Small intestine (tissue), 7 donors: ENCODE measurements at regions not wholly inside any gene's neighbourhood (a gene's known extent, or its start where the extent isn't known, plus 50 kb on each side); places are given as distances from the start of the nearest gene placed in this dataset.

Experiments used
- DNase-seq, 2 donors: peaks; one replicate each; pipeline versions ENCODE4 v3.0.0 to v3.0.0-alpha.2; 2013
- FAIRE-seq: peaks from 2 replicates; lab custom pipeline; 2012; peaks lifted over from hg19 to GRCh38; lab: Jason Lieb, UNC
- H3K27ac ChIP-seq, 3 donors: one replicate each; pipeline ENCODE4 v1.5.1; 2013; ENCODE audit warnings: low read length in 2 of 3, mild to moderate bottlenecking in 2 of 3, control low read depth in 1 of 3, inconsistent platforms in 1 of 3, low read depth in 1 of 3, moderate library complexity in 1 of 3
- H3K27me3 ChIP-seq, 3 donors: one replicate each; pipeline ENCODE4 v1.6.1; 2013; ENCODE audit warnings: low read length in 3 of 3, inconsistent platforms in 1 of 3; ENCODE audit not compliant: control insufficient read depth in 3 of 3, insufficient read depth in 3 of 3
- H3K36me3 ChIP-seq, 3 donors: one replicate each; pipeline ENCODE4 v1.6.1; 2013; ENCODE audit warnings: low read length in 3 of 3, inconsistent platforms in 1 of 3, low read depth in 1 of 3, mild to moderate bottlenecking in 1 of 3, moderate library complexity in 1 of 3; ENCODE audit not compliant: control insufficient read depth in 3 of 3, insufficient read depth in 2 of 3
- H3K4me1 ChIP-seq, 3 donors: one replicate each; pipeline ENCODE4 v1.6.1; 2013; ENCODE audit warnings: low read length in 2 of 3, inconsistent platforms in 1 of 3, low read depth in 1 of 3, mild to moderate bottlenecking in 1 of 3, moderate library complexity in 1 of 3; ENCODE audit not compliant: control insufficient read depth in 3 of 3, insufficient read depth in 2 of 3
- H3K4me3 ChIP-seq, 3 donors: one replicate each; pipeline ENCODE4 v1.5.1; 2013; ENCODE audit warnings: low read length in 3 of 3, control low read depth in 1 of 3, inconsistent platforms in 1 of 3, low read depth in 1 of 3, mild to moderate bottlenecking in 1 of 3, moderate library complexity in 1 of 3
- H3K9me3 ChIP-seq, 2 donors: one replicate each; pipeline ENCODE4 v1.6.1; 2013; ENCODE audit warnings: low read depth in 1 of 2, low read length in 1 of 2; ENCODE audit not compliant: control insufficient read depth in 2 of 2, insufficient read depth in 1 of 2
- WGBS, 3 donors: extraction: QIAGEN DNeasy Blood & Tissue Kit; methylation state at CpG; one replicate each; pipeline ENCODE4 v1.1.7; 2013; 5-methylcytosine and 5-hydroxymethylcytosine counted together
- donor health status: healthy with polysubstance abuse.
- donor health status: control.
- donor health status: control.
- donor health status: Bipolar disorder and iron deficiency.
- donor health status: healthy.

DNA sequence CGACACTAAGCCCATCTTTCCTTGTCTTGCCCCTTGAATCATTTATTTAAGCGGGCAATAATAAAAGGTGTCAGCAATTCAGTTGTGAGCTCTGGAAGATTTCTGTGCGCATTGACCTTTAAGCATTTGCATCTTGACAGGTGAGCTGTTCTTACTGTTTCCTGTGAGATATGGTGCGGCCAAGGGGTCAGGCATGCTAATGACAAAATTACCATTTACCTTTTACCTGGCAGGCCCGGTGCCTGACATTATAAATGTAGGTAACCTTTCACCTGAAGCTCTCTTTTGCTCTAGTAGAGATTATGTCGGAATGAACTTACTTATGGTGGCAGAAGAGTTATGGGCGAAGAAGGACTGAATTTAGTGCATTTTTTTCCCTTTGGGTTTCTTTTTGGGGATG is 89.3 kb upstream of the EEF1E1 start:
- Histone ChIP-seq H3K9me3 (no peaks in the 10 kb centered on the region), H3K4me1 (no peaks in the 10 kb centered on the region), H3K27me3 (peaks cover 0 to 7% (median 2%) of the 10 kb centered on the region in 3 donors), H3K36me3 (no peaks in the 10 kb centered on the region), H3K27ac (no peak overlapping the region), H3K4me3 (no peak overlapping the region)
- FAIRE-seq = no peak
- WGBS, 3 donors = 38 to 50% (median 50%) methylated on average over 7 of the region's 7 CpGs
- no peak for DNase-seq

DNA sequence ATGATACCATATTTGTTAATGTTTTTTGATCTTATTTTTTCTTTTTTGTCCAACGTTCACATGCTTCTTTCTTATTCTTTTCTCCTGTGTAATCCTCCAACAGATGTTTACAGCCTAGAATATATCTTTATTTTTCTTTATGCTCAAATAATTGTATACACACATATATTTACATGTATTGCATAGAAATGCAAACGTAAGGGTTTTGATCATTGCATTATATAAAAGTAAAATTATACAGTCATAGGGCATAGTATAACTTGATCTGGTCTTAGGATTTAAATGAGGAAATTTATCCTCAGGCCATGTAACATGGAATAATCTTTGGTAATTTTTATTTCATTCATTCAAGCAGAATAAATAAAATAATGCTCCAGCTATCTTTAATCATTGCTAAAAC is 84.9 kb upstream of the EEF1E1 start:
- FAIRE-seq (no peak), DNase-seq (no peak)
- WGBS, 3 donors = 80 to 84% (median 80%) methylated on average over 2 of the region's 2 CpGs
- H3K4me1 ChIP-seq = no peaks in the 10 kb centered on the region
- H3K9me3 ChIP-seq = no peaks in the 10 kb centered on the region
- H3K27me3 ChIP-seq = peaks cover 0 to 4% (median 2%) of the 10 kb centered on the region in 3 donors
- no peaks in the 10 kb centered on the region for H3K36me3 ChIP-seq
- no peak overlapping the region for H3K4me3 ChIP-seq
- H3K27ac ChIP-seq = no peak overlapping the region

DNA sequence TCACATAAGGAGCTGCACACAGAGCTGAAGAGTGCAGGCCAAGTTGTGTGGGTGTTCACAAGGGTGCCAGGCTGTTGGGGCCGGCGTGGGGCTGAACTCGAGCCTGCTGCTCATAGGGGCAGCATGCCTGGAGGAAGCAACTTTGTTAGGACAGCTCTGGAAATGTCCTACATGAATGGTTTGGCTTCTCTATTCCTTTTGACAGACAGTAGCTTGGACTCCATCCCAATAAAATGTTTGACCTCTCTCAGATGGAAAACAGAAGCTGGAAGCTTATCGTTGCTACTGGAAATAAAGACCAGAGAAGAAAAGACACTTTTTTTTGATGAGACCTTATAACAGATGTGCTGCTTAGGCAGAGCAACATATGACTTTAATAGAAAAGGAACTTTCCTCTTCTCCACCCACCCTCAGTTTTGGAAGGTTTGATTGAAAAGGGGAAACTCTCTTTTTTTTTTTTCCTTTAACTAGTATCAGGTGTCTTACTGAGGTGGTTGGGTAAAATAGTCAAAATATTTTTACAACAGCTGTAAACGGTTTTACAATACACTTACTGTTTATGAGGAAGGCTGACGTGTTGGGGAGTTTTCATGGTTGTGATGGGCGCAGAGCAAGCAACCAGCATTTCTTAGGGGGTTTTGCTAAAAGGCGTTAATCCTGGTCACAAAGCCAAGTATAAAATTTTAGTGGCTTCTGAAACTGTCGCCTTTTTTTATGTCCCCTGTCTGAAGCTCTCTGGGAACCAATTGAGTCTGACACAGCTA is 80.7 kb upstream of the EEF1E1 start:
- WGBS, 3 donors = 50 to 55% (median 51%) methylated on average over 9 of the region's 9 CpGs
- H3K27ac ChIP-seq = no peak overlapping the region
- no peak overlapping the region for H3K4me3 ChIP-seq
- no peaks in the 10 kb centered on the region for H3K4me1 ChIP-seq
- H3K27me3 ChIP-seq = peaks cover 0 to 2% (median under 1%) of the 10 kb centered on the region in 3 donors
- no peak for FAIRE-seq
- no peaks in the 10 kb centered on the region for H3K36me3 ChIP-seq
- no peaks in the 10 kb centered on the region for H3K9me3 ChIP-seq
- no peak for DNase-seq

DNA sequence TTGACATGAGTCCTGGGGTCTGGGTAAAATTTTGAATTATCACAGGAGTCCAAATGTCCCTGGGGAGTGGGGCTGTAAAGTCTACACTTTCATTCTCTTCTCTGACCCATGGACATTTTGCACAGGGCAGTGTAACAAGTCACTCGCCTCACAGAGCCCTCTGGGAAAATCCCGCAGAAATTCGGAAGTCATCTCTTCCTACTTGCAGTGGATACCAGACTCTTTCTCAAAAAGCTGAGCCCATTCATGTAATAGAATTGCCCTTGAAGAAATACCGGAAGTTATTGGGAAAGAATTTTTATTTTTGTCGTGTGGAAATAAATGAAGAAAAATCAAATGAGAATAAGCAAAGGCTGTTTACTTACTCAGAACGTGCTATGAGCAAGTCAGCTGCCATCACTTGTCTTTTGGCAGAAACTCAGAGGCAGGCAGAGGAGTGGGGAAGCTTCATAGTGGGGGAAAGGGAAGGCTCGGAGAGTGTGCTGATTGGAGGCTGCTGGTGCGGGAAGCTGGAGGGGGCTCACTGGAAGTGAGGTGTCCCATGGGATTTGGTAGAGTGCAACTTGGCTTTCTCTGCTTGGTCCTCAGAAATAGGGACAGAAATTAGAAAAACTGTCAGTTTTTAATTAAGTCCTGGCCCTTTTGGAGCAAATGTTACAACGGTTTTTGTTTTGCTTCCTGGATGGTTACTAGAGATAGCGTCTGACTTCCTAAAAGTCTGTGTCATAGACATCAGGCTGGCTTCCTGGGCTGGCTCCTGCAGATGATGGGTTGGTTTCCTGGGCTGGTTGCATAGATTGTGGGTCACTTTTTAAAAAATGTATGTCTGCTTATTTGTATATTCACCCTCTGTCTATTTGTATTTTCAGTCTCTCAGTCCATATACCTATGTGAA is 79.8 kb upstream of the EEF1E1 start:
- FAIRE-seq = no peak
- Histone ChIP-seq H3K27me3 (peaks cover 0 to 2% (median 2%) of the 10 kb centered on the region in 3 donors), H3K4me3 (no peak overlapping the region), H3K4me1 (no peaks in the 10 kb centered on the region), H3K9me3 (no peaks in the 10 kb centered on the region), H3K36me3 (no peaks in the 10 kb centered on the region), H3K27ac (no peak overlapping the region)
- 57 to 63% (median 63%) methylated on average over 10 of the region's 10 CpGs for WGBS, 3 donors
- DNase-seq = no peak

DNA sequence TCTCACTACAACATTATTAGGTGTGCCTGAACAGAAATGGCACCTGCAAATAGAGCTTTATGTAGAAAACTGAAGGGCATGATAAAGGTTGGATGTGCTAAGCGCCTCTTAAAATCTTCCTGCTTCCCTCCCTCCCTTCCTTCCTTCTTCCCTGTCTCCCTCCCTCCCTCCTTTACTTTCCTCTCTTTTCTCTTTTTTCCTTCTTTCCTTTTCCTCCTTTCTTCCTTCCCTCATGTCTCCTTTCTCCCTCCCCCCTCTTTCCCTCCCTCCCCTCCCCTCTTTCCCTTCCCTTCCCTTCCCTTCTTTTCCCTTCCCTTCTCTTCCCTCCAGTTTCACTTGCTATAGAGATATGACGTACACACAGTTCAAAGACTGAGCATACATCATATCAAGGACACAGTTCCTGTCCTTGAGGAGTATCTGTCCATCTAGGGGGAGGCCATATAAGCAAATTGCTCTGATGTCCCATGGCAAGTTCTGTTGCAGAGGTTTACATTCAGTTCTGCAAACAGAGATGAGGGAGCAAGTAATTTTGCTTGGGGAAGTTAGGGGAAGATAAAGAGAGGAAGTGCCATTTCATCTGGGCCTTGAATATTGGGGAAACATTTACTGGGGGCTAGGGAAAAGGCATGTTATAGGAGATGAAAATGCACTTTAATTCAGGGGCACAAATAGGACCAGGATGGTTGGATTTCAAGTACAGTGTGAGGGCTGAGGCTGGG is 79.0 kb upstream of the EEF1E1 start:
- FAIRE-seq (no peak), DNase-seq (no peak)
- no peaks in the 10 kb centered on the region for H3K36me3 ChIP-seq
- H3K27ac ChIP-seq = no peak overlapping the region
- WGBS, 3 donors = 43 to 65% (median 49%) methylated on average over 2 of the region's 2 CpGs
- no peak overlapping the region for H3K4me3 ChIP-seq
- H3K9me3 ChIP-seq = no peaks in the 10 kb centered on the region
- H3K4me1 ChIP-seq = no peaks in the 10 kb centered on the region
- H3K27me3 ChIP-seq = peaks cover 0 to 4% (median 2%) of the 10 kb centered on the region in 3 donors

DNA sequence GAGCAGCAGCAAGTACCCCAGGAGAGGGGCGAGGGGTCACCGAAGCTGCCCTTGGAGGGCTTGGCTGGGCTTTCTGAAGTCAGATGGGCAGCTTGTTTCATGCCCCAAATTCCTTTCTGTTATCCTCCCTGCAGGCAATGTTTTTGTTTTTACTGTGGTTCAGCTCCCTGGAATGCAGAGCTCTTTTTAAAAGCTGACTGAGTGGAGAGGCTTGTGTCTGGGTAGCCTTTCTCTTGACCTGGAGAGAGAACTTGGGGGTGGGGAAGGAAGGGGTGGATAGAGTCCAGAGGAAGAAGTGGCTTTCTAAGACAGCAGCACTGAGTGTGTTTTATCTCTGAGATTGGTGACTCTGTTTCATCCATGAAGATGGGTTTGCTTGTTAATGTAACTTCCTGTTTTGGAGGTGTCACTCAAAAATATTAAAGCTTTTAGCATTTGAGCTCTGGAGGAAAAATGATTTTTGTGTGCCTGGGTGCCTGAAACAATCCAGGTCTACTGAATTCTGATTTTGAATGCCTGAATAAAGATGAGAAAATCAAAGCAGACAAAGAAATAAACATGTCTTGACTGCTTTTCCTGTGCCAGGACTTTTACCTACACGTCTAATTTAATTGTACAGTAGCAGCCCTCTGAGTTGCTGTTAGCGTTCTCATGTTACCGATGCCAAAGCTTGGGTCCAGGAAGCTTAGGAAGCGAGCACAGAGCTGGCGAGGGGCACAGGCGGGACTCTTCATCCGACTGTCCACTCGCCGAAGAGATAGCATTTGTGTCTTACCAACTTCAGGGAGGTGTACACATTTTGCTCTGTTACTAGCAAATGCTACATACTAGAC is 78.2 kb upstream of the EEF1E1 start:
- WGBS, 3 donors = 53 to 64% (median 60%) methylated on average over 11 of the region's 11 CpGs
- DNase-seq = no peak
- H3K4me1 ChIP-seq = no peaks in the 10 kb centered on the region
- H3K27me3 ChIP-seq = peaks cover 0 to 4% (median 2%) of the 10 kb centered on the region in 3 donors
- no peak for FAIRE-seq
- H3K9me3 ChIP-seq = no peaks in the 10 kb centered on the region
- H3K36me3 ChIP-seq = no peaks in the 10 kb centered on the region
- H3K4me3 ChIP-seq = no peak overlapping the region
- H3K27ac ChIP-seq = no peak overlapping the region

DNA sequence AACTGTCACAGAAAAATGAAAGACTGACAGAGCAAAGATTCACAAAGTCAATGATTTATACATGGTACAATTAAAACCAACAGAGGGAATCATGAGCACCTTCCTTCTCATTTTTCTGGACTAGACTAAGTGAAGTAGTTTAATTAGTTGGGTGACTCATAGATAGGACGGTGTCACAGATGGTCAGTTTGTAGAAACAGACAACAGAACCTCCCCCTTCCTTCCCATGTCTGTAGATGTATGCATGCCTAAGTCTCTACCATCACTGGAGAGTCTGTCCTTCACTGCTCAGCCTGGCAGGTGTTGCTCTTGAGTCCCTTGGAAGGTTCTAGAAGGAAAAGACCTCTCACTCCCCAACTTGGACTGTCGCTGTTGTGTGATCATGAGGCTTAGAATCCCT is 75.4 kb upstream of the EEF1E1 start:
- DNase-seq (no peak), FAIRE-seq (no peak)
- Histone ChIP-seq H3K36me3 (no peaks in the 10 kb centered on the region), H3K27me3 (peaks cover 0 to 4% (median 2%) of the 10 kb centered on the region in 3 donors), H3K4me1 (no peaks in the 10 kb centered on the region), H3K9me3 (no peaks in the 10 kb centered on the region), H3K27ac (no peak overlapping the region), H3K4me3 (no peak overlapping the region)
- 74 to 79% (median 76%) methylated on average over 2 of the region's 2 CpGs for WGBS, 3 donors
